NCI-H1930 (cell line): ENCODE measurements at regions not wholly inside any gene's neighbourhood (a gene's known extent, or its start where the extent isn't known, plus 50 kb on each side); places are given as distances from the start of the nearest gene placed in this dataset.

Source experiments
- DNase-seq, 2 experiments: peaks; one replicate each; lab custom pipeline; 2025; lab: John Stamatoyannopoulos, UW

GRCh38 chr2:219957820-219958219 lies 330.4 kb downstream of the SLC4A3 start:
- DNase-seq, result no peak

- DNase-seq, result no peak
Measured at GRCh38 chr2:219958941-219959340, 331.5 kb downstream of the SLC4A3 start.

GRCh38 chr2:219959471-219959870 lies 332.0 kb downstream of the SLC4A3 start:
- no peak for DNase-seq

- no peak for DNase-seq
Measured at GRCh38 chr2:219961947-219962498, 334.6 kb downstream of the SLC4A3 start.

- no peak for DNase-seq
Measured at GRCh38 chr2:219962801-219963200, 335.4 kb downstream of the SLC4A3 start.

GRCh38 chr2:219965287-219966194 lies 338.1 kb downstream of the SLC4A3 start:
- no peak for DNase-seq

GRCh38 chr2:219967247-219968245 lies 340.1 kb downstream of the SLC4A3 start:
- no peak for DNase-seq

GRCh38 chr2:219968685-219969345 lies 341.4 kb downstream of the SLC4A3 start:
- DNase-seq, result no peak

- DNase-seq, result no peak
Measured at GRCh38 chr2:219969508-219969907, 342.1 kb downstream of the SLC4A3 start.

- DNase-seq, result no peak
Measured at GRCh38 chr2:219973136-219973535, 345.7 kb downstream of the SLC4A3 start.

GRCh38 chr2:219976871-219977270 lies 349.4 kb downstream of the SLC4A3 start:
- no peak for DNase-seq

GRCh38 chr2:219980638-219981037 lies 353.2 kb downstream of the SLC4A3 start:
- DNase-seq, result no peak

GRCh38 chr2:219983836-219984235 lies 356.4 kb downstream of the SLC4A3 start:
- no peak for DNase-seq

- DNase-seq, result no peak
Measured at GRCh38 chr2:219985017-219985416, 357.6 kb downstream of the SLC4A3 start.

- no peak for DNase-seq
Measured at GRCh38 chr2:219987830-219988229, 360.4 kb downstream of the SLC4A3 start.

- no peak for DNase-seq
Measured at GRCh38 chr2:219989744-219990143, 362.3 kb downstream of the SLC4A3 start.

GRCh38 chr2:219991116-219991515 lies 363.7 kb downstream of the SLC4A3 start:
- DNase-seq, result no peak

- DNase-seq, result no peak
Measured at GRCh38 chr2:219995399-219995798, 368.0 kb downstream of the SLC4A3 start.

- no peak for DNase-seq
Measured at GRCh38 chr2:219995991-219996765, 368.7 kb downstream of the SLC4A3 start.

GRCh38 chr2:219997341-219997851 lies 370.0 kb downstream of the SLC4A3 start:
- peak in 1 of 2 experiments; percentile 30 for DNase-seq

GRCh38 chr2:219998107-219998506 lies 370.7 kb downstream of the SLC4A3 start:
- no peak for DNase-seq
